ENCODE measurements at regions not wholly inside any gene's neighbourhood (a gene's known extent, or its start where the extent isn't known, plus 50 kb on each side); places are given as distances from the start of the nearest gene placed in this dataset.

DNA sequence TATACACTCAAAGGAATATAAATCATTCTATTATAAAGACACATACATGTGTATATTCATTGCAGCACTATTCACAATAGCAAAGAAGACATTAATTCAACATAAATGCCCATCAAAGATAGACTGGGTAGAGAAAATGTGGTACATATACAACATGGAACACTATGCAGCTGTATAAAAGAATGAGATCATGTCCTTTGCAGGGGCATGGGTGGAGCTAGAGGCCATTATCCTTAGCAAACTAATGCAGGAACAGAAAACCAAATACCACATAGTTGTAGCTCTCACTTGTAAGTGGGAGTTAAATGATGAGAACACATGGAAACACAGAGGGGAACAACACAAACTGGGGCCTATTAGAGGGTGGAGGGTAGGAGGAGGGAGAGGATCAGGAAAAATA, 121.0 kb upstream of the LOC128125822 start:
- Histone ChIP-seq H3K27ac (ENCODE audit: low read depth, low read length) (no peak overlapping the region), H3K9me3 (ENCODE audit: control insufficient read depth, insufficient read depth, low read length) (no peaks in the 10 kb centered on the region), H3K4me1 (ENCODE audit: control insufficient read depth, insufficient read depth, low read length) (no peaks in the 10 kb centered on the region), H3K4me3 (ENCODE audit: low read depth, low read length) (no peak overlapping the region), H3K27me3 (ENCODE audit: control insufficient read depth, insufficient read depth, low read length) (no peaks in the 10 kb centered on the region), H3K36me3 (ENCODE audit: control insufficient read depth, insufficient read depth, low read length) (no peaks in the 10 kb centered on the region)
- no peak for DNase-seq (ENCODE audit: low read depth in 4 of 6, low spot score in 6 of 6)

DNA sequence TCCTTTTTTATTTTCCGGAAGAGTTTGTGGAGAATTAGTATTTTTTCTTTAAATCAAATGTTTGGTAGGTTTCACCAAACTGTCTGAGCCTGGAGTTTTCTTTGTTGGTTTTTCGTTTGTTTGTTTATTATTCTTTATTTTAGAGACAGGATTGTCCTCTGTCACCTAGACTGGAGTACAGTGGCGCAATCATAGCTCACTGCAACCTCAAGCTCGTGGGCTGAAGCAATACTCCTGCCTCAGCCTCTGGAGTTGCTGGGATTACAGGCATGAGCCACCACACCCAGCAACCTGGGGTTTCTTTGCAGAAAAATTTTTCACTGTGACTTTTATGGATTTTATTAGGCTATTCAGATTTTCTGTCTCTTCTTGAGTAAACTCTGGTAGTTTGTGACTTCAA, 120.2 kb upstream of the LOC128125822 start:
- 57% methylated on average over 2 of the region's 4 CpGs for WGBS (ENCODE audit: insufficient coverage)

DNA sequence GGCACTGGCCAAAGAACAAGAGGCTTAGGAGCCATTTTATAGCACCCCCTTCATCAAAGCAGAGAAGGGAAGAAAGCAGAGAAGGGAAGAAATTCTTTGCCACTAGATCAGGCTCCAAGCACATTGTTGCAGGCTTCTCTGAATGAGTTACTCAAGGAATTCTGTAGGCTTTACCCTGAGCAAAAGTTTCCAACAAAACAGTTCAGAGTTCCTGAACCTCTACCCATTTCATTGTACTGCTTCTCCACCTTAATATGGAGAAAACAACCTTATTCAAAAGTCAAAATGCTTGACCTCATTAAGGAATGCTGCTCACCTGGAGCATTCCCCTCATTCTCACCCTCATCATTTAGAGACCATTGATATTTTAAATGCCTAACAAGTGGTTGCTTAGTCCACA, 115.5 kb upstream of the LOC128125822 start:
- Histone ChIP-seq H3K9me3 (ENCODE audit: control insufficient read depth, insufficient read depth, low read length) (no peaks in the 10 kb centered on the region), H3K4me1 (ENCODE audit: control insufficient read depth, insufficient read depth, low read length) (no peaks in the 10 kb centered on the region), H3K27me3 (ENCODE audit: control insufficient read depth, insufficient read depth, low read length) (no peaks in the 10 kb centered on the region), H3K4me3 (ENCODE audit: low read depth, low read length) (no peak overlapping the region), H3K27ac (ENCODE audit: low read depth, low read length) (no peak overlapping the region), H3K36me3 (ENCODE audit: control insufficient read depth, insufficient read depth, low read length) (no peaks in the 10 kb centered on the region)
- DNase-seq (ENCODE audit: low read depth in 4 of 6, low spot score in 6 of 6), result no peak

More for the DNA sequence above, 120.2 kb upstream of the LOC128125822 start:
- Histone ChIP-seq H3K4me3 (ENCODE audit: low read depth, low read length) (no peak overlapping the region), H3K4me1 (ENCODE audit: control insufficient read depth, insufficient read depth, low read length) (no peaks in the 10 kb centered on the region), H3K36me3 (ENCODE audit: control insufficient read depth, insufficient read depth, low read length) (no peaks in the 10 kb centered on the region), H3K9me3 (ENCODE audit: control insufficient read depth, insufficient read depth, low read length) (no peaks in the 10 kb centered on the region), H3K27me3 (ENCODE audit: control insufficient read depth, insufficient read depth, low read length) (no peaks in the 10 kb centered on the region), H3K27ac (ENCODE audit: low read depth, low read length) (no peak overlapping the region)
- DNase-seq (ENCODE audit: low read depth in 4 of 6, low spot score in 6 of 6), result no peak

DNA sequence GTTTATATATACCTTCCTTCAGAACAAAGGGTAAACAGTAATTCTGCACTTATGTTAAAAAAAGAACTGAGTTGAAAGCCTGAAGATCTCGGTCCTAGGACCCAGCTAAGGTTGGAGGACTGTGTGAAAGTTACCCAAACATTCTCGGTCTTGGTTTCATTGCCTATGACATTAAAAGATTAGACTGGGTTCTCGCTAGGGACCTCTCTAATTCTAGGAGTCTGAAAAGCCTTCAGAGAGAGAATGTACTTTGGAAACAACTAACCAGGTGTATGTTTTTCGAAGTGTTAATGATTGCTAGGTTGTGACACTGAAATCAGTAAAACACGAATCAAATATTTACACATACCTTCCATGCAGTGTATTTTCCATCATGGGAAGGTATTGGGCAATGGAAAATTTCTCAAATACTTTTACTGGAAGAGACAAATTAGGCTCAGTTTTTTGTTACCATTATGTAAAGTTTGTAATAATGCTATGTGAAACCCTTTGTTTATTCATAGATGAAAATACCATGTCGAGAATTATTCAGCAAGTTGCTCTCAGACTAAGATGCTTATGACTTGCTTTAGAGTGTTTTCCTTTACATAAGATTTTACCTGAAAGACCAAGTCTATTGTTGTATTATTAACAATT, 113.7 kb upstream of the LOC128125822 start:
- no peak for DNase-seq (ENCODE audit: low read depth in 4 of 6, low spot score in 6 of 6)
- no peaks in the 10 kb centered on the region for H3K27me3 ChIP-seq (ENCODE audit: control insufficient read depth, insufficient read depth, low read length)
- no peak overlapping the region for H3K27ac ChIP-seq (ENCODE audit: low read depth, low read length)
- WGBS (ENCODE audit: insufficient coverage), result 97% methylated on average over 3 of the region's 6 CpGs
- no peak overlapping the region for H3K4me3 ChIP-seq (ENCODE audit: low read depth, low read length)
- H3K36me3 ChIP-seq (ENCODE audit: control insufficient read depth, insufficient read depth, low read length), result no peaks in the 10 kb centered on the region
- no peaks in the 10 kb centered on the region for H3K4me1 ChIP-seq (ENCODE audit: control insufficient read depth, insufficient read depth, low read length)
- H3K9me3 ChIP-seq (ENCODE audit: control insufficient read depth, insufficient read depth, low read length), result no peaks in the 10 kb centered on the region

DNA sequence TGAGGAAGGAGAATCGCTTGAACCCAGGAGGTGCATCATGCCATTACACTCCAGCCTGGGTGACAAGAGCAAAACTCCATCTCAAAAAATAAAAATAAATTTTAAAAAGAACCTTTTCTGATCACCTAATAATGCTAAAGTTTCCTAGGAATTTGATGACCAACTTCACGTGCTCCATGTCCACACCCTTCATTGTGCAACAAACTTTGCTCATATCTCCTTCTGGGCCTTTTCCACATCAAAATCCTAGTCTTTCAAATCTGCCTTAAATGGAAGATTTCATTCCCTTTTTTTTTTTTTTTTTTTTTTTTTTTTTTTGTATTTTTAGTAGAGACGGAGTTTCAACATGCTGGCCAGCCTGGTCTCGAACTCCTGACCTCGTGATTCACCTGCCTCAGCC, 112.5 kb upstream of the LOC128125822 start:
- no peaks in the 10 kb centered on the region for H3K4me1 ChIP-seq (ENCODE audit: control insufficient read depth, insufficient read depth, low read length)
- no peaks in the 10 kb centered on the region for H3K36me3 ChIP-seq (ENCODE audit: control insufficient read depth, insufficient read depth, low read length)
- WGBS (ENCODE audit: insufficient coverage), result 100% methylated on average over 1 of the region's 5 CpGs
- no peak overlapping the region for H3K4me3 ChIP-seq (ENCODE audit: low read depth, low read length)
- no peaks in the 10 kb centered on the region for H3K27me3 ChIP-seq (ENCODE audit: control insufficient read depth, insufficient read depth, low read length)
- H3K27ac ChIP-seq (ENCODE audit: low read depth, low read length), result no peak overlapping the region
- no peaks in the 10 kb centered on the region for H3K9me3 ChIP-seq (ENCODE audit: control insufficient read depth, insufficient read depth, low read length)
- DNase-seq (ENCODE audit: low read depth in 4 of 6, low spot score in 6 of 6), result no peak

DNA sequence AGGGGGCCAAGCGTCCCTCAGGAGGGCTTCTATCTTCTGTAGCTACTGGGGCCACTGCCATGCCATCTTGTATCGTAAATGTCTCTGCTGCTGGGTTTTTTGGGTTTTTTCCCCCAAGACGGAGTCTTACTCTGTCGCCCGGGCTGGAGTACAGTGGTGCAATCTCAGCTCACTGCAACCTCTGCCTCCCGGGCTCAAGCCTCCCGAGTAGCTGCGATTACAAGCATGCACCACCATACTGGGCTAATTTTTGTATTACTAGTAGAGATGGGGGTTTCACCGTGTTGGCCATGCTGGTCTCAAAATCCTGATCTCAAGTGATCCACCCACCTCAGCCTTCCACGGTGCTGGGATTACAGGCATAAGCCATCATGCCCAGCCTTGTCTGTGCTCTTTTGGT, 111.3 kb upstream of the LOC128125822 start:
- DNase-seq (ENCODE audit: low read depth in 4 of 6, low spot score in 6 of 6), result no peak
- Histone ChIP-seq H3K4me1 (ENCODE audit: control insufficient read depth, insufficient read depth, low read length) (no peaks in the 10 kb centered on the region), H3K36me3 (ENCODE audit: control insufficient read depth, insufficient read depth, low read length) (no peaks in the 10 kb centered on the region), H3K27ac (ENCODE audit: low read depth, low read length) (no peak overlapping the region), H3K9me3 (ENCODE audit: control insufficient read depth, insufficient read depth, low read length) (no peaks in the 10 kb centered on the region), H3K27me3 (ENCODE audit: control insufficient read depth, insufficient read depth, low read length) (no peaks in the 10 kb centered on the region), H3K4me3 (ENCODE audit: low read depth, low read length) (no peak overlapping the region)
- 96% methylated on average over 7 of the region's 10 CpGs for WGBS (ENCODE audit: insufficient coverage)

DNA sequence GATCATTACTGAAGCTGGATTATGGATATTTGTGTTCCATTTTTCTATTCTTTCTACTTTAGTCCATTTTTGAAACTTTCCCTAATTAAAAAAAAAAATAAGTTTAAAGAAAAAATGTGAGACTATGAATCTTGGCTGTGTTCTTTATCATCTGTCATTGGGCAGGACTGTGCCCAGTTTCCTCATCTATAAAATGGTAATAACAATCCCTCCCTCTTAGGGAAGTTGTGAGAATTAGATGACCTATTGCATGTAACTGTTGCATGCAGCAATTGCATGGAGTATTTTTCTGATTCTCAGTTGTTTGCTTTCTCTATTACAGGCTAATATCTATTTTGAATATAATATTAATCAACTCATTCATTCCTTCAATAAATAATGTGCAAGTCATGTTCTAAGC, 108.2 kb upstream of the LOC128125822 start:
- no peak for DNase-seq (ENCODE audit: low read depth in 4 of 6, low spot score in 6 of 6)
- Histone ChIP-seq H3K27ac (ENCODE audit: low read depth, low read length) (no peak overlapping the region), H3K36me3 (ENCODE audit: control insufficient read depth, insufficient read depth, low read length) (no peaks in the 10 kb centered on the region), H3K9me3 (ENCODE audit: control insufficient read depth, insufficient read depth, low read length) (no peaks in the 10 kb centered on the region), H3K4me3 (ENCODE audit: low read depth, low read length) (no peak overlapping the region), H3K27me3 (ENCODE audit: control insufficient read depth, insufficient read depth, low read length) (no peaks in the 10 kb centered on the region), H3K4me1 (ENCODE audit: control insufficient read depth, insufficient read depth, low read length) (no peaks in the 10 kb centered on the region)

DNA sequence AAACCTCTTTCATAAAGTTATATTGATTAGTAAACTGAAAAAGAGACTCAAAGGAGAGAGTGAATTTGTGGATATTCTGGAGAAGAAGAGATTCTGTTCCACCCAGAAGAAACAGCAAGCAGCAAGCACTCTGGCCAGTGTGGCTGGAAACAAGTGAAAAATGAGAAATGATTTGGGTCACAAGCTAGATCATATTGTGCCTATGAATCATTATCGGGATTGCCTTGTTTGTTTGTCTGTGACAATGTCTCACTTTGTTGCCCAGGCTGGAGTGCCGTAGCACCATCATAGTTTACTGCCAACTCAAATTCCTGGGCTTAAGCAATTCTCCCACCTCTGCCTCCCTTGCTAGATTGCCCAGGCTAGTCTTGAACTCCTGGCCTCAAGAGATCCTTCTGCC, 106.5 kb upstream of the LOC128125822 start:
- no peak overlapping the region for H3K4me3 ChIP-seq (ENCODE audit: low read depth, low read length)
- DNase-seq (ENCODE audit: low read depth in 4 of 6, low spot score in 6 of 6), result no peak
- H3K4me1 ChIP-seq (ENCODE audit: control insufficient read depth, insufficient read depth, low read length), result no peaks in the 10 kb centered on the region
- 68% methylated on average over 2 of the region's 2 CpGs for WGBS (ENCODE audit: insufficient coverage)
- no peaks in the 10 kb centered on the region for H3K36me3 ChIP-seq (ENCODE audit: control insufficient read depth, insufficient read depth, low read length)
- no peaks in the 10 kb centered on the region for H3K9me3 ChIP-seq (ENCODE audit: control insufficient read depth, insufficient read depth, low read length)
- no peak overlapping the region for H3K27ac ChIP-seq (ENCODE audit: low read depth, low read length)
- no peaks in the 10 kb centered on the region for H3K27me3 ChIP-seq (ENCODE audit: control insufficient read depth, insufficient read depth, low read length)

DNA sequence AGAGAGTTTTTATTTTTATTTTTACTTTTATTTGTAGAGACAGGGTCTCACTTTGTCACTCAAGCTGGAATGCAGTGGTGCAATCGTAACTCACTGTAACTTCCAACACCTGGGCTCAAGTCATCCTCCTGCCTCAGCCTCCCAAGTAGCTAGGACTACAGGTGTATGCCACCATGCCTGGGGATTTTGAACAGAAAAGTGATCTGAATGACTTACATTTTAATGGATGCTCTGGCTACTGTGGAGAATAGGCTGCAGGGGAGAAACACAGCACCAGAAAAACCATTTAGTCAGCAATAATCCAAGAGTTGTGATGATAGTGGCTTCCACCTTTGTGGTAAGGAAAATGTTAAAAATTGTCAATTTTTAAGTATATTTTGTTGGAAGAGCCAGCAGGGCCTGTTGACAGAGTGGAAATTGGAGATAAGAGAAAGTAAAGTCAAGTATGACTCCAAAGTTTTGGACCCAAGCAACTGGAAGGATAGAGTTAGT, 106.0 kb upstream of the LOC128125822 start:
- DNase-seq (ENCODE audit: low read depth in 4 of 6, low spot score in 6 of 6), result no peak
- WGBS (ENCODE audit: insufficient coverage), result 100% methylated on average over 1 of the region's 1 CpG
- Histone ChIP-seq H3K27ac (ENCODE audit: low read depth, low read length) (no peak overlapping the region), H3K36me3 (ENCODE audit: control insufficient read depth, insufficient read depth, low read length) (no peaks in the 10 kb centered on the region), H3K9me3 (ENCODE audit: control insufficient read depth, insufficient read depth, low read length) (no peaks in the 10 kb centered on the region), H3K4me3 (ENCODE audit: low read depth, low read length) (no peak overlapping the region), H3K27me3 (ENCODE audit: control insufficient read depth, insufficient read depth, low read length) (no peaks in the 10 kb centered on the region), H3K4me1 (ENCODE audit: control insufficient read depth, insufficient read depth, low read length) (no peaks in the 10 kb centered on the region)

DNA sequence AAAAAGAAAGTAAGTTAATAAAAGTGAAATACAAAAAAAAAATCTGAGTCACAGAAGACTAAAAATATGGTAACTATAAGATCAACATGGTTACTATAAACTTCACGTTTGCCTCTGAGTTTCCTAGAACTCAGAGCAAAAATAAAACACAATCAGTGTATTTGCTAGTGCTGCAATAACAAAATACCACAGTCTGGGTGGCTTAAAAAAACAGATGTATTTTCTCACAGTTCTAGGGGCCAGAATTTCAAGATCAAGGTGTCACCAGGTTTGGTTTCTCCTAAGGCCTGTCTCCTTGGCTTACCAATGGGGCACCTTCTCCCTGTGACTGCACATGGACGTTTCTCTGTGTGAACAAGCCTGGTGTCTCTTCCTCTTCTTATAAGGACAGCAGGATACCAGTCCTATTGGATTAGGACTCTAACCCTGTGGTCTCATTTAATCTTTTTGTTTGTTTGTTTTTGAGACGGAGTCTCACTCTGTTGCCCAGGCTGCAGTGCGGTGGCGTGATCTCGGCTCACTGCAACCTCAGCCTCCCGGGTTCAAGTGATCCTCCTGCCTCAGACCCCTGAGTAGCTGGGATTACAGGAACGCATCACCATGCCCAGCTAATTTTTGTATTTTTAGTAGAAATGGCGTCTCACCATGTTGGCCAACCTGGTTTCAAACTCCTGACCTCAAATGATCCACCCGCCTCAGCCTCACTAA, 104.9 kb upstream of the LOC128125822 start:
- H3K4me3 ChIP-seq (ENCODE audit: low read depth, low read length), result no peak overlapping the region
- H3K36me3 ChIP-seq (ENCODE audit: control insufficient read depth, insufficient read depth, low read length), result no peaks in the 10 kb centered on the region
- H3K27ac ChIP-seq (ENCODE audit: low read depth, low read length), result no peak overlapping the region
- 90% methylated on average over 7 of the region's 10 CpGs for WGBS (ENCODE audit: insufficient coverage)
- no peaks in the 10 kb centered on the region for H3K27me3 ChIP-seq (ENCODE audit: control insufficient read depth, insufficient read depth, low read length)
- H3K9me3 ChIP-seq (ENCODE audit: control insufficient read depth, insufficient read depth, low read length), result peaks cover 2% of the 10 kb centered on the region
- DNase-seq (ENCODE audit: low read depth in 4 of 6, low spot score in 6 of 6), result no peak
- no peaks in the 10 kb centered on the region for H3K4me1 ChIP-seq (ENCODE audit: control insufficient read depth, insufficient read depth, low read length)
